ENCODE measurements at regions not wholly inside any gene's neighbourhood (a gene's known extent, or its start where the extent isn't known, plus 50 kb on each side); places are given as distances from the start of the nearest gene placed in this dataset.

DNA sequence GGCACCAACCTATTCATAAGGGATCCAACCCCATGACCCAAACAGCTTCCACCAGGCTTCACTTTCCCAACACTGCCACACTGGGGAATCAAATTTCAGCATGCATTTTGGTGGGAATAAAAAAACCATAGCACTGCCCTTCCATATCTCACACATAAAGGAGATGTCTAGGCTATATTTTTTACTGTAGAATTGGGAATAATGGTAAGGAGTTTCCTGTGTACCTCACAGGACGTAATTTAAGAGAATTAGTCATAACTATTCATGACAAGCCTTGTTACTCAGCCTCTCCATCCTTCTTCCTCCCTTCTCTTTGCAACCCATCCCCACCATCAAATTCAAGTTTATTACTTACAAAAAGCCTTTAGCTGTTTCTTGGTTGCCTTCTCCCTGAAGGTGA, 352.1 kb downstream of the MLLT3 start:
- TF ChIP-seq EZH2 (IDR thresholded peaks at IDR 0.05; ENCODE audit: low read depth, low read length, severe bottlenecking) (no peak), CREB1 (IDR thresholded peaks at IDR 0.05) (no peak), HDAC2 (IDR thresholded peaks at IDR 0.05; ENCODE audit: borderline replicate concordance in 1 of 2, low read depth in 2 of 2, low read length in 2 of 2) (no peak), CTCF (IDR thresholded peaks at IDR 0.05; ENCODE audit: control extremely low read depth in 1 of 3, insufficient read depth in 1 of 3, low read depth in 1 of 3, low read length in 3 of 3) (no peak), ZNF274 (IDR thresholded peaks at IDR 0.05; ENCODE audit: borderline replicate concordance, extremely low read depth, low read length) (no peak), RAD21 (IDR thresholded peaks at IDR 0.05 in 1 of 2, conservative IDR thresholded peaks at IDR 0.05 in 1 of 2; ENCODE audit: low read depth in 2 of 2, low read length in 2 of 2) (no peak), ATF2 (IDR thresholded peaks at IDR 0.05; ENCODE audit: low read length) (no peak), CEBPB (IDR thresholded peaks at IDR 0.05; ENCODE audit: low read depth, low read length) (no peak), BCL11A (IDR thresholded peaks at IDR 0.05; ENCODE audit: low read depth in 2 of 2, low read length in 2 of 2) (no peak), PHF8 (conservative IDR thresholded peaks at IDR 0.05; ENCODE audit: low read depth, low read length) (no peak)

All from H1 (cell line).